GM12865 (cell line): ENCODE measurements at regions not wholly inside any gene's neighbourhood (a gene's known extent, or its start where the extent isn't known, plus 50 kb on each side); places are given as distances from the start of the nearest gene placed in this dataset.

Experiments
- DNase-seq: peaks from one replicate; pipeline ENCODE4 v3.0.0; 2010; ENCODE audit warnings: low read depth
- H3K4me3 ChIP-seq: 2 replicates; pipeline ENCODE4 v1.5.1; 2011; ENCODE audit warnings: mild to moderate bottlenecking, low read depth, low read length, control low read depth
- TF ChIP-seq, protein P1 (sequence below): IDR thresholded peaks from 2 replicates; pipeline ENCODE4 v1.5.1; 2011; ENCODE audit warnings: low read length, control low read depth, low read depth, inconsistent platforms; ENCODE audit not compliant: insufficient read depth; ENCODE audit errors: missing control alignments

DNA sequence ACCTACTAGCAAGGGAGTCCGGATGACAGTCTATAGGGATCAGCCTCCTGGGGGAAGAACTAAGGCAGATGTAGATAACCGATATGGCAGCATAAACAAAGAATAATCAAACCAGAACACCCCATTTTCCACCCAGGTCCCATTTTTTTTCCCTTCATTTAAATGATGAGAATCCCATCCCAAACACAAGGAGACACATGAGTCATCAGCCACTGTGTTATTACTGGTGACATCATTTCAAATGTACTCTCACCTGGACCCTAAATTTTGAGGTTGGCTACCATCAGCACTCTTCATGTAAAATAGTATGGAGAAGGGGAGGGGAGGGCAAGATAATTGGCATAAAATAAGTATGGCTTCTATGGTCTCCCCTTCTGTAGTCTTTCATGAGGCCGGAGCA lies 108.9 kb upstream of the GUCA2B start:
- TF ChIP-seq, protein P1, sequence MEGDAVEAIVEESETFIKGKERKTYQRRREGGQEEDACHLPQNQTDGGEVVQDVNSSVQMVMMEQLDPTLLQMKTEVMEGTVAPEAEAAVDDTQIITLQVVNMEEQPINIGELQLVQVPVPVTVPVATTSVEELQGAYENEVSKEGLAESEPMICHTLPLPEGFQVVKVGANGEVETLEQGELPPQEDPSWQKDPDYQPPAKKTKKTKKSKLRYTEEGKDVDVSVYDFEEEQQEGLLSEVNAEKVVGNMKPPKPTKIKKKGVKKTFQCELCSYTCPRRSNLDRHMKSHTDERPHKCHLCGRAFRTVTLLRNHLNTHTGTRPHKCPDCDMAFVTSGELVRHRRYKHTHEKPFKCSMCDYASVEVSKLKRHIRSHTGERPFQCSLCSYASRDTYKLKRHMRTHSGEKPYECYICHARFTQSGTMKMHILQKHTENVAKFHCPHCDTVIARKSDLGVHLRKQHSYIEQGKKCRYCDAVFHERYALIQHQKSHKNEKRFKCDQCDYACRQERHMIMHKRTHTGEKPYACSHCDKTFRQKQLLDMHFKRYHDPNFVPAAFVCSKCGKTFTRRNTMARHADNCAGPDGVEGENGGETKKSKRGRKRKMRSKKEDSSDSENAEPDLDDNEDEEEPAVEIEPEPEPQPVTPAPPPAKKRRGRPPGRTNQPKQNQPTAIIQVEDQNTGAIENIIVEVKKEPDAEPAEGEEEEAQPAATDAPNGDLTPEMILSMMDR: no peak
- no peak overlapping the region for H3K4me3 ChIP-seq
- no peak for DNase-seq

DNA sequence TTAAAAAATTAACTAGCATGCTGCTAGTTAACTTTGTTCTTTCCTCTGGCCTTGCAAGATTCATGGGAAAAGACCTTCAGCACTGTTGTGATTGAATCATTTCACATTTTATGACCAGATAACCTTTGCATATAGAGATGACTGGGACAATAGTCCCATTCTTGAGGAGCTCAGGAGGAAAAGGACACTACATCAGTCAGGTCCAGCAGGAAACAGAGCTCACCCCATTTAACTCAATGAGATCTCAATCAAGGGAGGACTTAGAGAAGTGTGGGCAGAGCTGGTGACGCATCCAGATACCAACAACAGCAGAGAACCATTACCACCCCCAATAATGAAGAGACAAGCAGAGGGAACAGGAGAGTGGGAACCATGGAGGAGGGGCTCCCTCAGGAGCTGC lies 109.4 kb upstream of the GUCA2B start:
- DNase-seq: no peak
- H3K4me3 ChIP-seq: no peak overlapping the region
- TF ChIP-seq, protein P1: no peak

DNA sequence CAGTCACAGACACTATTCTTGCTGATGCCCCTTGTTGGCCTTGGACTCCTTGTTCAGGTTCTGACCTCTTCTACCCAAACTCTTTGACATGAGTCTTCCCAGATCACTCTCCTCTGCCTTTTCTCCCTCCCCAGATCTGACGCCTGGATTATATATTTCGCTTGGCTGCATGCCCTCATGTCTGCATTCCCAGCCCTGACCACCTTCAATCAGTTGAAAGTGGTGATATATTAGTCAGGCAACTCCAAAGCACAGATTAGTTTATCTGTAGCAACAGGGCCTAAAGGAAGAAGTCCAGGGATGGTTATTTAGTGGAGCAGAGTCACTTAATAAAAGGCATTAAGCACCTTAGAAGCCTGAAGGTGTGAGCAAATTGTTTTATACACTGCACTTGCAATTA lies 110.0 kb upstream of the GUCA2B start:
- no peak for DNase-seq

DNA sequence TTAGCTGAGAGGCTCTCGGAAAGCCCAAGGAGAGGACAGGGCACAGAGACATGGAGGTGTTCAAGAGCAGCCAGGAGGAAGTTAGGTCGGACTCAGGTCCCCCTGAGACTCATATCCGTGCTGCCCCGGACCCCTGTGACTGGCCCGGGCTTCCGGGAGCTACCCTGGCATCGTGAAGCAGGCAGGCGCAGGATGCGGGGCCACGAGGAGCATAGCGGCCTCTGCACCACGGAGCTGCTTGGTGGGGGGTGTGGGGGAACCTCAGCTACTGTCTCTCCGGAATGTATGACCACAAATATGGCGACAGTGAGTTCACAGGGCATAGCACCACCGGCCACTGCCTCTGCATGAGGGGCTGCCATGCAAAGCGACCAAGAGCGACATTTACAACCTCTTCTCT lies 112.2 kb upstream of the GUCA2B start:
- DNase-seq: no peak

More for the DNA sequence above, 110.0 kb upstream of the GUCA2B start:
- H3K4me3 ChIP-seq: no peak overlapping the region
- TF ChIP-seq, protein P1: no peak

DNA sequence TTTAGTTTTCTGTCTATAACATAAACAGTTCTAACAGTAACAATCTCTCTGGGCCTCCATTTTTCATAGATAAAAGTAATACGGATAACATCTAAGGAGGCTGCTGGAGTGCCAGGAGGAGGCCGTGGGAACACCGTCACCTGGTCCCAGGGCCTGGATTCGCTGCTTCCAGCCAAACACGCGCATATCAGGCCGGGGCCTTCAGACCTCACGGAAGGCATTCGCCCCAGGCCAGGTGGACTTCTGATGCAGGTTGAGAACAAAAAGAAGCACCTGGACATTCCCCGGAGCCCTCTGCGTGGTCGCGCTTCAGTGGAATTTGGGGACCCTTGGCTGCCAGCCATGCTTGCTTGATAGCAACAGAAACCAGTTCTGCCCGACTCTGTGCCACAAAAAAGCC lies 113.1 kb upstream of the GUCA2B start:
- H3K4me3 ChIP-seq: no peak overlapping the region
- DNase-seq: no peak
- TF ChIP-seq, protein P1: no peak

More for the DNA sequence above, 112.2 kb upstream of the GUCA2B start:
- TF ChIP-seq, protein P1: no peak
- H3K4me3 ChIP-seq: no peak overlapping the region

DNA sequence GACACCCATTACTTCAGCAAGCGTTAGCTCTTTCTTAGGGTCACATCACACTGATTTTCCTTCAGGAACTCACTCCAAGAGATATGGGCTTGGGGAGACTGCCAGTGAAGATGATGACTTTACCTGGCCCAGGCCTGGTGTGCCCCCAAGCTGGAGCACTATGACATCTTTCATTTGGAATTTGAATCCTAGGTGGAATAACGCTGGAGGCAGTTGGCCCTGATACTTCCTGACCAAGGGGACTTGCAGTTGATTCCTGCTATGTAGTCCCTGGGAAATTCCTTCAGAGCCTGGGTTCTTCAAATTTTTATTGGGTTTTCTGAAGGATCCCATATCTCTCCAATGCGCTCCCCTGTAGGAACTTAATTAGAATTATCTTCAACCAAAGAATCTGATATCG lies 114.9 kb upstream of the GUCA2B start:
- H3K4me3 ChIP-seq: no peak overlapping the region
- TF ChIP-seq, protein P1: no peak
- DNase-seq: no peak

DNA sequence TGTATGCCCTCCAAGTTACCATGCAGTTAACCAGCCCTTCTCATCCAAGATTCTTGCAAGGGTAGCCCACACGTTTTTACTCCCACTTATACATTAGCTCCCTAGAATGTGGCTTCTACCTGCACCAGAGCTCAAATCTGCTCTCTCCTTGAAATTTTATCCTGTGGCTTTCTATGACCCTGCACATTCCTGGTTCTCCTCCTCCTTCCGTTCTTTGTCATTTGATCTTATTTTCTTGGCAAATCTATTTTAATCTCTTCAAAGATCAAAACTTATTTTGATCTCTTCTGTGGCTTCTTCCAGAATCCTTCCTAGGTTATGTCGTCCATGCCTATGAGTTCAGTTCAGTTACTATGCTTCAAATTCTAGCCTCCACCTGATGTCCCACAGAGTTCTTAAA lies 115.6 kb upstream of the GUCA2B start:
- H3K4me3 ChIP-seq: no peak overlapping the region
- TF ChIP-seq, protein P1: no peak
- DNase-seq: no peak
